OCI-LY1 (cell line): ENCODE measurements at regions not wholly inside any gene's neighbourhood (a gene's known extent, or its start where the extent isn't known, plus 50 kb on each side); places are given as distances from the start of the nearest gene placed in this dataset.

Source experiments
- H2AFZ ChIP-seq: fragments of 200-600 bp; sonication (generic), shearing (Covaris generic); 2 replicates; pipeline ENCODE4 v1.6.0; 2014; ENCODE audit warnings: antibody characterized with exemption, mild to moderate bottlenecking, low read length
- H3F3A ChIP-seq: fragments of 200-600 bp; sonication (generic), shearing (Covaris generic); 2 replicates; pipeline ENCODE4 v1.6.0; 2014; ENCODE audit warnings: mild to moderate bottlenecking, antibody characterized with exemption, low read length, moderate library complexity; ENCODE audit not compliant: insufficient read depth
- H3K27ac ChIP-seq: fragments of 200-600 bp; sonication (generic); 2 replicates; pipeline ENCODE4 v1.5.1; 2014; ENCODE audit warnings: low read length, mixed run types, mild to moderate bottlenecking, low read depth; ENCODE audit not compliant: poor library complexity, severe bottlenecking
- H3K27me3 ChIP-seq: fragments of 200-600 bp; sonication (generic); 2 replicates; pipeline ENCODE4 v1.6.0; 2014; ENCODE audit warnings: antibody characterized with exemption, mild to moderate bottlenecking, low read length, moderate library complexity; ENCODE audit not compliant: insufficient read depth
- H3K36me3 ChIP-seq: fragments of 200-600 bp; sonication (generic); 2 replicates; pipeline ENCODE4 v1.6.1; 2014; ENCODE audit warnings: mild to moderate bottlenecking, antibody characterized with exemption, low read length, moderate library complexity, mixed read lengths; ENCODE audit not compliant: insufficient read depth
- H3K4me1 ChIP-seq: fragments of 200-600 bp; sonication (generic); 2 replicates; pipeline ENCODE4 v1.5.1; 2014; ENCODE audit warnings: mild to moderate bottlenecking, low read length, moderate library complexity; ENCODE audit not compliant: insufficient read depth, severe bottlenecking
- H3K4me2 ChIP-seq: fragments of 200-600 bp; sonication (generic), shearing (Covaris generic); 2 replicates; pipeline ENCODE4 v1.6.1; 2014; ENCODE audit warnings: low read length
- H3K4me3 ChIP-seq: fragments of 200-600 bp; sonication (generic); 2 replicates; pipeline ENCODE4 v1.5.1; 2014; ENCODE audit warnings: low read length, low read depth, mild to moderate bottlenecking, mixed read lengths; ENCODE audit not compliant: poor library complexity, severe bottlenecking
- H3K79me2 ChIP-seq: fragments of 200-600 bp; shearing (Covaris generic); 2 replicates; pipeline ENCODE4 v1.6.1; 2016; ENCODE audit warnings: mixed run types, low read length, mixed read lengths; ENCODE audit not compliant: insufficient read depth
- H3K9ac ChIP-seq: fragments of 200-600 bp; sonication (generic), shearing (Covaris generic); 2 replicates; pipeline ENCODE4 v1.6.1; 2014; ENCODE audit warnings: mild to moderate bottlenecking, low read length, mixed read lengths
- H3K9me2 ChIP-seq: fragments of 200-600 bp; sonication (generic), shearing (Covaris generic); 2 replicates; pipeline ENCODE4 v1.6.1; 2014; ENCODE audit warnings: low read depth, mild to moderate bottlenecking, low read length, mixed read lengths
- H3K9me3 ChIP-seq: fragments of 200-600 bp; shearing (Covaris generic); 2 replicates; pipeline ENCODE4 v1.6.1; 2014; ENCODE audit warnings: low read length, mixed read lengths
- H4K20me1 ChIP-seq: fragments of 200-600 bp; sonication (generic), shearing (Covaris generic); 2 replicates; pipeline ENCODE4 v1.6.0; 2016; ENCODE audit warnings: mild to moderate bottlenecking, low read length; ENCODE audit not compliant: insufficient read depth
- EZH2 ChIP-seq: fragments of 200-600 bp; sonication (generic), shearing (Covaris generic); IDR thresholded peaks from 2 replicates; pipeline ENCODE4 v1.8.0; 2017; ENCODE audit warnings: borderline replicate concordance, mixed run types, mild to moderate bottlenecking, antibody characterized with exemption, low read length, moderate library complexity, mixed read lengths
- TF ChIP-seq, protein P1 (sequence below): fragments of 200-600 bp; sonication (generic), shearing (Covaris generic); IDR thresholded peaks from 2 replicates; pipeline ENCODE4 v1.5.1; 2017; ENCODE audit warnings: mild to moderate bottlenecking, antibody characterized with exemption, low read length, moderate library complexity, mixed read lengths

DNA sequence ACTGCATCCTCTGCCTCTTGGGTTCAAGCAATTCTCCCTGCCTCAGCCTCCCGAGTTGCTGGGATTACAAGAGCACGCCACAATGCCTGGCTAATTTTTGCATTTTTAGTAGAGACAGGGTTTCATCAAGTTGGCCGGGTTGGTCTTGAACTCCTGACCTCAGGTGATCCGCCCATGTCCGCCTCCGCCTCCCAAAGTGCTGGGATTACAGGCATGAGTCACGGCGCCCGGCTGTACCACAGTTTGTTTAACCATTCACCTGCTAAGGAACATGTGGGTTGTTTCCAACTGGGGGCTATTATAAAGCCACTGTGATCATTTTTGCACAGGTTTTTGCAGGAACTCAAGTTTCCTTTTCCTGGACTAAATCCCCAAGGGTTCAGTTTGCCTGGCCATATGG is 123.2 kb upstream of the RAP2B start:
- Histone ChIP-seq H3K9ac (no peak overlapping the region), H3K79me2 (no peaks in the 10 kb centered on the region), H2AFZ (no peak overlapping the region), H3F3A (no peaks in the 10 kb centered on the region), H4K20me1 (no peaks in the 10 kb centered on the region), H3K27me3 (no peaks in the 10 kb centered on the region), H3K36me3 (no peaks in the 10 kb centered on the region), H3K4me2 (no peak overlapping the region), H3K9me2 (no peaks in the 10 kb centered on the region), H3K9me3 (no peaks in the 10 kb centered on the region), H3K27ac (no peak overlapping the region), H3K4me3 (no peak overlapping the region), H3K4me1 (no peaks in the 10 kb centered on the region)
- TF ChIP-seq EZH2 = no peak
- TF ChIP-seq, protein P1, sequence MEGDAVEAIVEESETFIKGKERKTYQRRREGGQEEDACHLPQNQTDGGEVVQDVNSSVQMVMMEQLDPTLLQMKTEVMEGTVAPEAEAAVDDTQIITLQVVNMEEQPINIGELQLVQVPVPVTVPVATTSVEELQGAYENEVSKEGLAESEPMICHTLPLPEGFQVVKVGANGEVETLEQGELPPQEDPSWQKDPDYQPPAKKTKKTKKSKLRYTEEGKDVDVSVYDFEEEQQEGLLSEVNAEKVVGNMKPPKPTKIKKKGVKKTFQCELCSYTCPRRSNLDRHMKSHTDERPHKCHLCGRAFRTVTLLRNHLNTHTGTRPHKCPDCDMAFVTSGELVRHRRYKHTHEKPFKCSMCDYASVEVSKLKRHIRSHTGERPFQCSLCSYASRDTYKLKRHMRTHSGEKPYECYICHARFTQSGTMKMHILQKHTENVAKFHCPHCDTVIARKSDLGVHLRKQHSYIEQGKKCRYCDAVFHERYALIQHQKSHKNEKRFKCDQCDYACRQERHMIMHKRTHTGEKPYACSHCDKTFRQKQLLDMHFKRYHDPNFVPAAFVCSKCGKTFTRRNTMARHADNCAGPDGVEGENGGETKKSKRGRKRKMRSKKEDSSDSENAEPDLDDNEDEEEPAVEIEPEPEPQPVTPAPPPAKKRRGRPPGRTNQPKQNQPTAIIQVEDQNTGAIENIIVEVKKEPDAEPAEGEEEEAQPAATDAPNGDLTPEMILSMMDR = no peak

DNA sequence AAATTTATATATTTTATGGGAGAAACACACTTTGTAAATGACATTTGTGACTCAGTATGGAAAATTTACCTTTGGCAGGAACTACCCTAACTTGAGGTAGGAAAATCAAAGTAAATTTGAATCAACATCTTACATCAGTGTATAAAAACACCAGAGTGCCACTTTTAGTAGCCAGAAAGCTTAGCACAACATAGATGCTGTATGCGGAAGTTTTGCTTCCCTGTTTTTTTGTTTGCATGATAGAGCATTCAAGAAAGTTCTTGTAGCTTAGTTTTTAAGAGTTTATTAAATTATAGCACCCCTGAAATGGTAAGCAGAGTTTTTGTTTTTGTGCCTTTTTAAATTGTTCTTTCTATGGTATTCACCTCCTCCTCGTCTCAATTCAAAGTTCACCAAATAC is 120.8 kb upstream of the RAP2B start:
- Histone ChIP-seq H3K4me3 (no peak overlapping the region), H3K27ac (no peak overlapping the region)

DNA sequence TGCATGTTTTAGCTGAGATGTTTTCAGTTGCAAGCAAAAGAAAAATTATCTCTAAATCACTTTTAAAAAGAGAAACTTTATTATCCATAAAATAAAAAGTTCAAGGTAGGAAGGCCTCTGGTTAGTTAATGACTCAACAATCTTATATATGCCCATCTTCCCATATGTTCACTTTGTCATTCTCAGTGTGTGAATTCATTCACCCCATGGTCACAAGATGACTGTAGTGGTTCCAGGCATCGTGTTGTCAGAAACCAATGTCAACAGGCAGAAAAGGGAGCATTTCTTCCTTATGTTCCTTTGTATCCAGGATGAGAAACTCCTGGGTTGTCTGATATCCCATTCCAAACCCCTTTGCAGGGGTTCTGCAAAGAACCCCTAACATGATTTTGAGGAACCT is 119.9 kb upstream of the RAP2B start:
- H3K4me2 ChIP-seq = no peak overlapping the region
- no peaks in the 10 kb centered on the region for H3K79me2 ChIP-seq
- no peak overlapping the region for H3K4me3 ChIP-seq
- no peaks in the 10 kb centered on the region for H3K9me2 ChIP-seq
- H3K4me1 ChIP-seq = no peaks in the 10 kb centered on the region
- H3K27ac ChIP-seq = no peak overlapping the region
- no peaks in the 10 kb centered on the region for H3K27me3 ChIP-seq
- no peaks in the 10 kb centered on the region for H4K20me1 ChIP-seq
- no peak overlapping the region for H3K9ac ChIP-seq
- no peaks in the 10 kb centered on the region for H3K9me3 ChIP-seq
- no peaks in the 10 kb centered on the region for H3F3A ChIP-seq
- H2AFZ ChIP-seq = no peak overlapping the region
- no peak for TF ChIP-seq EZH2
- TF ChIP-seq, protein P1 = no peak
- H3K36me3 ChIP-seq = no peaks in the 10 kb centered on the region

More for the DNA sequence above, 120.8 kb upstream of the RAP2B start:
- Histone ChIP-seq H3K36me3 (no peaks in the 10 kb centered on the region), H3K79me2 (no peaks in the 10 kb centered on the region), H2AFZ (no peak overlapping the region), H3K27me3 (no peaks in the 10 kb centered on the region), H4K20me1 (no peaks in the 10 kb centered on the region), H3F3A (no peaks in the 10 kb centered on the region), H3K9me3 (no peaks in the 10 kb centered on the region), H3K4me2 (no peak overlapping the region), H3K4me1 (no peaks in the 10 kb centered on the region), H3K9ac (no peak overlapping the region), H3K9me2 (no peaks in the 10 kb centered on the region)
- TF ChIP-seq EZH2 = no peak
- TF ChIP-seq, protein P1 = no peak
